ENCODE measurements at regions not wholly inside any gene's neighbourhood (a gene's known extent, or its start where the extent isn't known, plus 50 kb on each side); places are given as distances from the start of the nearest gene placed in this dataset.

GRCh38 chr6:40695750-40696415 is 108.7 kb upstream of the LRFN2 start:
- Mint-ChIP-seq H3K9me3 (ENCODE audit: unreplicated experiment) (no peaks in the 10 kb centered on the region), H3K27ac (ENCODE audit: unreplicated experiment) (no peak overlapping the region), H3K4me1 (ENCODE audit: low read depth, unreplicated experiment) (no peaks in the 10 kb centered on the region), H3K27me3 (ENCODE audit: low read depth, unreplicated experiment) (peaks cover 15% of the 10 kb centered on the region), H3K36me3 (ENCODE audit: low read depth, unreplicated experiment) (no peaks in the 10 kb centered on the region), H3K4me3 (ENCODE audit: unreplicated experiment) (no peak overlapping the region)
- H2AFZ ChIP-seq (ENCODE audit: low read depth, low read length), result no peak overlapping the region
- H3K36me3 ChIP-seq (ENCODE audit: insufficient read depth, low read length), result no peaks in the 10 kb centered on the region
- H3K9ac ChIP-seq (ENCODE audit: low read length), result no peak overlapping the region
- no peaks in the 10 kb centered on the region for H4K20me1 ChIP-seq (ENCODE audit: insufficient read depth, low read length)
- no peak for FAIRE-seq
- DNase-seq (ENCODE audit: low read depth), result no peak
- no peak overlapping the region for H3K27ac ChIP-seq (ENCODE audit: low read depth, low read length)
- H3K27me3 ChIP-seq (ENCODE audit: insufficient read depth, low read length), result peaks cover 8% of the 10 kb centered on the region
- no peaks in the 10 kb centered on the region for H3K9me3 ChIP-seq (ENCODE audit: insufficient read depth, low read depth, low read length)
- no peaks in the 10 kb centered on the region for H3K4me1 ChIP-seq (ENCODE audit: insufficient read depth, low read length)
- no peak overlapping the region for H3K4me2 ChIP-seq (ENCODE audit: low read length)
- no peak overlapping the region for H3K4me3 ChIP-seq (ENCODE audit: insufficient read depth, low read depth, low read length)
- H3K79me2 ChIP-seq (ENCODE audit: insufficient read depth, low read length), result no peaks in the 10 kb centered on the region
- no peak for TF ChIP-seq CTCF (IDR thresholded peaks at IDR 0.05; ENCODE audit: insufficient read depth, low read depth, low read length)
- TF ChIP-seq EZH2 (IDR thresholded peaks at IDR 0.05; ENCODE audit: insufficient read depth, low read length), result no peak

GRCh38 chr6:40695114-40695513 is 108.0 kb upstream of the LRFN2 start:
- H3K36me3 ChIP-seq (ENCODE audit: insufficient read depth, low read length), result no peaks in the 10 kb centered on the region
- DNase-seq (ENCODE audit: low read depth), result no peak
- H3K4me2 ChIP-seq (ENCODE audit: low read length), result no peak overlapping the region
- H3K27ac ChIP-seq (ENCODE audit: low read depth, low read length), result no peak overlapping the region
- Mint-ChIP-seq H3K36me3 (ENCODE audit: low read depth, unreplicated experiment) (no peaks in the 10 kb centered on the region), H3K9me3 (ENCODE audit: unreplicated experiment) (no peaks in the 10 kb centered on the region), H3K27ac (ENCODE audit: unreplicated experiment) (no peak overlapping the region), H3K4me1 (ENCODE audit: low read depth, unreplicated experiment) (no peaks in the 10 kb centered on the region), H3K27me3 (ENCODE audit: low read depth, unreplicated experiment) (peaks cover 18% of the 10 kb centered on the region), H3K4me3 (ENCODE audit: unreplicated experiment) (no peak overlapping the region)
- H3K9me3 ChIP-seq (ENCODE audit: insufficient read depth, low read depth, low read length), result no peaks in the 10 kb centered on the region
- no peak for FAIRE-seq
- H3K79me2 ChIP-seq (ENCODE audit: insufficient read depth, low read length), result no peaks in the 10 kb centered on the region
- no peaks in the 10 kb centered on the region for H4K20me1 ChIP-seq (ENCODE audit: insufficient read depth, low read length)
- no peak overlapping the region for H2AFZ ChIP-seq (ENCODE audit: low read depth, low read length)
- no peaks in the 10 kb centered on the region for H3K4me1 ChIP-seq (ENCODE audit: insufficient read depth, low read length)
- H3K9ac ChIP-seq (ENCODE audit: low read length), result no peak overlapping the region
- no peak overlapping the region for H3K4me3 ChIP-seq (ENCODE audit: insufficient read depth, low read depth, low read length)
- H3K27me3 ChIP-seq (ENCODE audit: insufficient read depth, low read length), result peaks cover 5% of the 10 kb centered on the region
- TF ChIP-seq EZH2 (IDR thresholded peaks at IDR 0.05; ENCODE audit: insufficient read depth, low read length) (no peak), CTCF (IDR thresholded peaks at IDR 0.05; ENCODE audit: insufficient read depth, low read depth, low read length) (no peak)

- DNase-seq (ENCODE audit: low read depth), result no peak
- H3K27ac Mint-ChIP-seq (ENCODE audit: unreplicated experiment), result no peak overlapping the region
- Histone ChIP-seq H3K27ac (ENCODE audit: low read depth, low read length) (no peak overlapping the region), H3K4me1 (ENCODE audit: insufficient read depth, low read length) (no peaks in the 10 kb centered on the region), H3K4me3 (ENCODE audit: insufficient read depth, low read depth, low read length) (no peak overlapping the region), H3K27me3 (ENCODE audit: insufficient read depth, low read length) (peaks cover 5% of the 10 kb centered on the region), H3K36me3 (ENCODE audit: insufficient read depth, low read length) (no peaks in the 10 kb centered on the region), H3K79me2 (ENCODE audit: insufficient read depth, low read length) (no peaks in the 10 kb centered on the region), H4K20me1 (ENCODE audit: insufficient read depth, low read length) (no peaks in the 10 kb centered on the region), H2AFZ (ENCODE audit: low read depth, low read length) (no peak overlapping the region), H3K4me2 (ENCODE audit: low read length) (no peak overlapping the region), H3K9ac (ENCODE audit: low read length) (no peak overlapping the region), H3K9me3 (ENCODE audit: insufficient read depth, low read depth, low read length) (no peaks in the 10 kb centered on the region)
- no peak overlapping the region for H3K4me3 Mint-ChIP-seq (ENCODE audit: unreplicated experiment)
- no peak for FAIRE-seq
- H3K4me1 Mint-ChIP-seq (ENCODE audit: low read depth, unreplicated experiment), result no peaks in the 10 kb centered on the region
- TF ChIP-seq CTCF (IDR thresholded peaks at IDR 0.05; ENCODE audit: insufficient read depth, low read depth, low read length) (no peak), EZH2 (IDR thresholded peaks at IDR 0.05; ENCODE audit: insufficient read depth, low read length) (no peak)
- H3K9me3 Mint-ChIP-seq (ENCODE audit: unreplicated experiment), result no peaks in the 10 kb centered on the region
- H3K27me3 Mint-ChIP-seq (ENCODE audit: low read depth, unreplicated experiment), result peaks cover 13% of the 10 kb centered on the region
- H3K36me3 Mint-ChIP-seq (ENCODE audit: low read depth, unreplicated experiment), result no peaks in the 10 kb centered on the region
These were observed 106.6 kb upstream of the LRFN2 start for GRCh38 chr6:40693768-40694167.

Measured in astrocyte (in vitro differentiated cells and primary cell).